ENCODE measurements at regions not wholly inside any gene's neighbourhood (a gene's known extent, or its start where the extent isn't known, plus 50 kb on each side); places are given as distances from the start of the nearest gene placed in this dataset.

DNA sequence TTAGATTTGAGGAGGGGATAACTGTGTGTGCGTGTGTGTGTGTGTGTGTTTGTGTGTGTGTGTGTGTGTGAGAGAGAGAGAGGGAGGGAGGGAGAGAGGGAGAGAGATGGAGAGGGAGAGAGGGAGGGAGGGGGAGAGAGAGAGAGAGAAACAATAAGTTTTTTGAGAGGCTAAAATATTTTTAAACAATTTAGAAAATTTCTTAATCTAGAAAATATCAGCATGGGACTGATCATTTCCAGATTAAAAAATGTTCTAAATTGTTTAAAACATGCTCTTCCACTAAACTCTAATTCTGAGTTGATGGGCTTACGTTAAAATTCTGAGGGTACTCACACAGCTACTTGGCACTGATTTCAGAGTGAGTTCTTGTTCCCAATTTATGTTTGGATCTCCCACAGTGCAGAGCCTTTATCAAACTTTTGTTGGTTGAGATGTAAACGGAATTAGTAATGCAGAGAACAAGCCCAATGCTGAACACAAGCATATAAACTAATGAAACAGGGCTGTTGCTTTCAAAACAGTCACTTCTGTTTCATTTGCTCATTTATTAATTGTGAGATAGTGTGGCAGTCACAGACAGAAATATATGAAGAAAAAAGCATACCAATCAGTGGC is 73.4 kb upstream of the RGS2 start:
- Histone ChIP-seq H3K27me3 (ENCODE audit: insufficient read depth, poor library complexity, severe bottlenecking) (no peaks in the 10 kb centered on the region), H3K4me3 (replicated peaks; ENCODE audit: insufficient read depth, low read length) (no peak overlapping the region), H3K27ac (replicated peaks) (no peak overlapping the region)
- TF ChIP-seq POLR2AphosphoS5 (IDR thresholded peaks at IDR 0.05; ENCODE audit: low read depth) (no peak), SPI1 (IDR thresholded peaks at IDR 0.05; ENCODE audit: borderline replicate concordance, low read depth) (no peak), GABPA (IDR thresholded peaks at IDR 0.05; ENCODE audit: low read depth) (no peak)
- TF ChIP-seq, protein P1, sequence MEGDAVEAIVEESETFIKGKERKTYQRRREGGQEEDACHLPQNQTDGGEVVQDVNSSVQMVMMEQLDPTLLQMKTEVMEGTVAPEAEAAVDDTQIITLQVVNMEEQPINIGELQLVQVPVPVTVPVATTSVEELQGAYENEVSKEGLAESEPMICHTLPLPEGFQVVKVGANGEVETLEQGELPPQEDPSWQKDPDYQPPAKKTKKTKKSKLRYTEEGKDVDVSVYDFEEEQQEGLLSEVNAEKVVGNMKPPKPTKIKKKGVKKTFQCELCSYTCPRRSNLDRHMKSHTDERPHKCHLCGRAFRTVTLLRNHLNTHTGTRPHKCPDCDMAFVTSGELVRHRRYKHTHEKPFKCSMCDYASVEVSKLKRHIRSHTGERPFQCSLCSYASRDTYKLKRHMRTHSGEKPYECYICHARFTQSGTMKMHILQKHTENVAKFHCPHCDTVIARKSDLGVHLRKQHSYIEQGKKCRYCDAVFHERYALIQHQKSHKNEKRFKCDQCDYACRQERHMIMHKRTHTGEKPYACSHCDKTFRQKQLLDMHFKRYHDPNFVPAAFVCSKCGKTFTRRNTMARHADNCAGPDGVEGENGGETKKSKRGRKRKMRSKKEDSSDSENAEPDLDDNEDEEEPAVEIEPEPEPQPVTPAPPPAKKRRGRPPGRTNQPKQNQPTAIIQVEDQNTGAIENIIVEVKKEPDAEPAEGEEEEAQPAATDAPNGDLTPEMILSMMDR (IDR thresholded peaks at IDR 0.05; ENCODE audit: insufficient read depth, low read length): no peak
- TF ChIP-seq, protein P2, sequence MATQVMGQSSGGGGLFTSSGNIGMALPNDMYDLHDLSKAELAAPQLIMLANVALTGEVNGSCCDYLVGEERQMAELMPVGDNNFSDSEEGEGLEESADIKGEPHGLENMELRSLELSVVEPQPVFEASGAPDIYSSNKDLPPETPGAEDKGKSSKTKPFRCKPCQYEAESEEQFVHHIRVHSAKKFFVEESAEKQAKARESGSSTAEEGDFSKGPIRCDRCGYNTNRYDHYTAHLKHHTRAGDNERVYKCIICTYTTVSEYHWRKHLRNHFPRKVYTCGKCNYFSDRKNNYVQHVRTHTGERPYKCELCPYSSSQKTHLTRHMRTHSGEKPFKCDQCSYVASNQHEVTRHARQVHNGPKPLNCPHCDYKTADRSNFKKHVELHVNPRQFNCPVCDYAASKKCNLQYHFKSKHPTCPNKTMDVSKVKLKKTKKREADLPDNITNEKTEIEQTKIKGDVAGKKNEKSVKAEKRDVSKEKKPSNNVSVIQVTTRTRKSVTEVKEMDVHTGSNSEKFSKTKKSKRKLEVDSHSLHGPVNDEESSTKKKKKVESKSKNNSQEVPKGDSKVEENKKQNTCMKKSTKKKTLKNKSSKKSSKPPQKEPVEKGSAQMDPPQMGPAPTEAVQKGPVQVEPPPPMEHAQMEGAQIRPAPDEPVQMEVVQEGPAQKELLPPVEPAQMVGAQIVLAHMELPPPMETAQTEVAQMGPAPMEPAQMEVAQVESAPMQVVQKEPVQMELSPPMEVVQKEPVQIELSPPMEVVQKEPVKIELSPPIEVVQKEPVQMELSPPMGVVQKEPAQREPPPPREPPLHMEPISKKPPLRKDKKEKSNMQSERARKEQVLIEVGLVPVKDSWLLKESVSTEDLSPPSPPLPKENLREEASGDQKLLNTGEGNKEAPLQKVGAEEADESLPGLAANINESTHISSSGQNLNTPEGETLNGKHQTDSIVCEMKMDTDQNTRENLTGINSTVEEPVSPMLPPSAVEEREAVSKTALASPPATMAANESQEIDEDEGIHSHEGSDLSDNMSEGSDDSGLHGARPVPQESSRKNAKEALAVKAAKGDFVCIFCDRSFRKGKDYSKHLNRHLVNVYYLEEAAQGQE (IDR thresholded peaks at IDR 0.05; ENCODE audit: insufficient replicate concordance, low read depth): no peak
- DNase-seq (ENCODE audit: low read depth in 1 of 2, low spot score in 1 of 2): no peak

DNA sequence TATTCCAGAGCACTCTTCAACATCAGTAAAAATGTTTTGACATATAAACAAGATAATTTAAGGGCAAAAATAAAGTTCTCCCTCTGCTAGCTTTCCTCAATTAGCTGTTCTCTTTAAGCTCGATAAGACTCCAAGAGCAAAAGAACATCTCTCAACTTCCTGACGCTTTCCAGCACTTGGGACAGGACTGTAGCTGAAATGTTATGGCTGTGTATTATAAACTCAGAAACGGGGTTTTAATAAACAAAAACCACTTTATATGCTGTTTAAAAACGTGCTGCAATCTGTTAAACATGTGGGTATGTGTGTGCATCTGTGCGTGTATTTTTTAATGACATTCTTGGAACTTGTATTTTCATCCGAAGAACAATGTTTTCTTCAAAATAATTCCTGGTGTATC is 71.5 kb upstream of the RGS2 start:
- Histone ChIP-seq H3K27me3 (ENCODE audit: insufficient read depth, poor library complexity, severe bottlenecking) (no peaks in the 10 kb centered on the region), H3K27ac (replicated peaks) (no peak overlapping the region), H3K4me3 (replicated peaks; ENCODE audit: insufficient read depth, low read length) (no peak overlapping the region)
- no peak for DNase-seq (ENCODE audit: low read depth in 1 of 2, low spot score in 1 of 2)
- TF ChIP-seq SPI1 (IDR thresholded peaks at IDR 0.05; ENCODE audit: borderline replicate concordance, low read depth) (no peak), POLR2AphosphoS5 (IDR thresholded peaks at IDR 0.05; ENCODE audit: low read depth) (no peak), GABPA (IDR thresholded peaks at IDR 0.05; ENCODE audit: low read depth) (no peak)
- TF ChIP-seq, protein P2 (IDR thresholded peaks at IDR 0.05; ENCODE audit: insufficient replicate concordance, low read depth): no peak
- TF ChIP-seq, protein P1 (IDR thresholded peaks at IDR 0.05; ENCODE audit: insufficient read depth, low read length): no peak

DNA sequence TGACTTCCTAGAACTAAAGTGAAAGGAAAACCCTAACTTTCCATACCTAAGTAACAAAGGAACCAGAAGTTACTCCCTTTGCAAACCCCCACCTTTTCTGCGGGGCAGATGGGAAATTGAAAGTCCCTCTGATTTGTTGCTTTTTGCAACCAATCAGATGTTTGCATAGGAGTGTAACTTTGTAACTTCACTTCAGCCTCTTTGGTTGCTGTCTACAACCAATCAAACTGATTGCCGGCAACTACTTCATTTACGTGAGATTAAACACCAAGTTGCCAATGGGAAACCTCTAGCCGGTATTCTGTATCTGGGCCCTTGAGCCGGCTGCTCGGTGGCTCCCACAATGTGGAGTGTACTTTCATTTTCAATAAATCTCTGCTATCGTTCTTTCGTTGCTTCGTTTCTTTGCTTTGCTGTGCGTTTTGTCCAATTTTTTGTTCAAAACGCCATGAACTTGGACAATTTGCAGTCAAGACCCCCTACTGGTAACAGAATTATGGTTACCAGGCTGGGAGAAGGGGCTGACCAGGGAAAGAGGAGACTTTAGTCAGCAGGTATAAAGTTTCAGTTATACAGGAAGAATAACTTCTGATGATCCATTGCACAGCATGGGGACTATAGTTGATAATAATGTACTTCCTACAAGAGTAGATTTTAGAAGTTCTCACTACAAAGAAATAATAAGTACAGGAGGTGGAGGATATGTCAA is 69.2 kb upstream of the RGS2 start:
- Histone ChIP-seq H3K4me3 (replicated peaks; ENCODE audit: insufficient read depth, low read length) (no peak overlapping the region), H3K27ac (replicated peaks) (no peak overlapping the region), H3K27me3 (ENCODE audit: insufficient read depth, poor library complexity, severe bottlenecking) (no peaks in the 10 kb centered on the region)
- DNase-seq (ENCODE audit: low read depth in 1 of 2, low spot score in 1 of 2): no peak
- TF ChIP-seq, protein P1 (IDR thresholded peaks at IDR 0.05; ENCODE audit: insufficient read depth, low read length): no peak
- TF ChIP-seq SPI1 (IDR thresholded peaks at IDR 0.05; ENCODE audit: borderline replicate concordance, low read depth) (no peak), POLR2AphosphoS5 (IDR thresholded peaks at IDR 0.05; ENCODE audit: low read depth) (no peak), GABPA (IDR thresholded peaks at IDR 0.05; ENCODE audit: low read depth) (no peak)
- TF ChIP-seq, protein P2 (IDR thresholded peaks at IDR 0.05; ENCODE audit: insufficient replicate concordance, low read depth): no peak

Measured in HL-60 (cell line).